HG02678 (cell line): ENCODE measurements at regions not wholly inside any gene's neighbourhood (a gene's known extent, or its start where the extent isn't known, plus 50 kb on each side); places are given as distances from the start of the nearest gene placed in this dataset.
A peak's percentile ranks its signal among the peaks of the same experiment; 100 is the strongest.
"Not testable (repeated sequence)": the region's sequence is repeated elsewhere in the genome, so short reads cannot be mapped to it uniquely, and the experiment has no call there.

ENCODE experiments used
- ATAC-seq: cut with Tn5 transposase; IDR thresholded peaks from one replicate; pipeline ENCODE4 v1.9.1; 2021; ENCODE audit warnings: mild to moderate bottlenecking, moderate library complexity; ENCODE audit not compliant: unreplicated experiment

DNA sequence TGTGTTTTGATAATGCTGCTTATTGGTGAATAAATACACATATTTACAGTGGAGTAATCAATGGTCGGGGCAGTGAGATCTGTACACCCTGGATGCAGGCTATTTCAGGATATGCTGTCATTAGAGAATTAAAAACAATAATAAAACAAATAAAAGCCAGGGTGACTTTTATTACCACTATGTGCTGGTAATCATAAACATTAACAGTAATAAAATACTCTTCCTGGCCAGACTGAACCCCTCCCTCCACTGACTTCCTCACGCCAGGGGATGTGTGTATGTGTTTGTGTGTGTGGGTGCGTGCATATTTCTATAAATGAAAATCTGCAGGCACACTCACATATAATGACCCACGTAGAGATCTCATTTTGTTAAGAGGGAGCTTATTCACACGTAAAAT lies 98.0 kb upstream of the MAP9 start:
- no peak for ATAC-seq

DNA sequence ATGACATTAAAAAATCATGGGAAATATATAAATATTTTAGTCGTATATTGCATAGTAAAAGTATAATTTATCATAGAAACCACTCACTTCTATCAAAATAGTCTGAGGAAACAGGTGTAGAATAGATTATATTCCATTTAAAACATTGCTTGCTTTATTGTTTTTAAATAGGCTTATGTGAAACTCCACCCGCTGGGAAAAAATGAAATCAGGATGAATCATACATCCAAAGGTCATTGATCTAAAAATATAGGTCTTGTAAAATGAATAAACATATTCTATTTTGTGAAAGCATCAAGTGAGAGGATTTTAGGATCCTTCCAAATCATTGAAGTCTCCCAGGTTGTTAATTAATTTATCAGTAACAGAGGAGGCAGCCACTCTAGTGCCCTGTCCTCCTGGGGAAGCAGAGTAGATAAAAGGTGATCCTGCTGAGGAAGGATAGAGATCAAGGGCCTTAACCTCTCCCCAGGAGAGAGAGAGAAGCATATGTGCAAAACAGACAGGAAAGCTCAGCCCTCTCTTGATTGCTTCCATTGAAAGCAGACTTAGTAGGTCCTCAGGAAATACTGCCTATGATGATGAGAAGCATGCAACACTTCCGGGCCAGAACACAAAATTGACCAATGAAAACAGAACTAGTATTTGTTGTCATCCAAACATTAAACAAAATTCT lies 96.8 kb upstream of the MAP9 start:
- ATAC-seq = no peak

DNA sequence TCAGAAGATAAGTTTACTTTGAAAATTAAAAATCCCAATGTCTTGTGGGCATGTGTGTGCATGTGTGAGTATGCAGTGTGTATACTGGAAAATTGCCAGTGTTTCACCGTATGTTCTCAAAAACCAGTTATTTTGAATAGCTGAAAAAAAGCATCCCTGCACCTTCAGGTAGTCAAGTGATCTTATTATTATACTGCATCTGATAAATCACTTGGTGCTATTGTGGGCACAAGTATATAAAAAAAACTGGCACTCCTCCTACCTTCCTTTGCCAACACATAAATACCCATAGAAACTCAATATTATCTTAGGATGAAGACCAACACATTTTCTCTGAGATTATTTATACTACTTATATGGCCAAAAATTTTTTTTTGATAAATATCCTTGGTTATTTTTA lies 91.5 kb upstream of the MAP9 start:
- ATAC-seq = no peak

DNA sequence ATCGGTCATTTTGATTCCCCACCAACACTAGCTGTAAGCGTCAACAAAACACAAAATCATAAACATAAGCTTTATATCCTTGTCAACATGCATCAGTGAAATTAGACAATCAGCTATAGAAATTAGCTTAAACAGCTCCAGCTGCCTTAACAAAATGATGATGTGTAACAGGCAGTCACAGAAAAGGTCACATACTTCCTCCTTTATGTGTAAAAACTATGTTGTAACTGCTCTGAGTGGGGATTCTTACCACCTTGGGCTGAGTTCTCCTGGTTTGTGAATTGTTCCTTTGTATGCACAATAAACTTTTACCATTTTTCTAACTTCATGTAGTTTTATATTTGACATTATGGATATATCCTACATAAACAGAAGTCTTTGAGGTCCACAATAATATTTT lies 73.9 kb upstream of the MAP9 start:
- ATAC-seq = no peak

DNA sequence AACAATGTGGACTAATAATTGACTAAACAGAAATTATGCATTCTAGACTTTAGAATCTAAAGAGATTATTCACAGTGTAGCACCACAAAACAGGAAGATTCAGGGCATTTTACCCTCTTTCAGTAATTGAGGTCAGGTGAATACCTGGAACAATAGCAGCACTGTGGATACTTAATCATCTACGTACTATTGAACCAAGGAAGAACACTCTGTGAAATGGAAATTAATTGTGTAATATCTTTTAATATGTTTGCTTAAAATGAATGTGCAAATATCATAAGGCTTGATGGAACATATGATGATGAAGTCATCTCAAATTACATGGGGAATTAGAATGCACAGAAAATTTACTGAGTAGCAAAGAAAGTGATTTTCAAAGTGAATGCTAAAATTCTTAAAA lies 68.5 kb upstream of the MAP9 start:
- no peak for ATAC-seq

DNA sequence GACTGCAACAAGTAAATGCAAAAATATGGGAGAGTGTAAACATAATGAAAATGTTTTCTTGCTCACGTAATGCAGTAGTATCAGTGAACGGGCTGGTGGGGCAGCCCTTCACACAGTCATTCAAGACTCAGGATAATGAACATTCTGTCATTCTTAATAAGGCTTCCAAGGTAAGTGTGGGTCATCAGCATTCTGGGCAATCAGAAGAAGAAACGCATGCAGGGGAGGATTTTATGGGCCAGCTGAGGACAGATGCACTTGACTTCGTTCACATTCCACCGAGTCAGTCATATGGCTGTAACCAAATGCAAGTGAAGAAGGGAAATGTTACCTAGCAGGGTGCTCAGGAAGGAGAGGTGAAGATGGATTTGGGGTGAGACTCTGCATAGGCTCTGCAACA lies 68.0 kb upstream of the MAP9 start:
- ATAC-seq = no peak

DNA sequence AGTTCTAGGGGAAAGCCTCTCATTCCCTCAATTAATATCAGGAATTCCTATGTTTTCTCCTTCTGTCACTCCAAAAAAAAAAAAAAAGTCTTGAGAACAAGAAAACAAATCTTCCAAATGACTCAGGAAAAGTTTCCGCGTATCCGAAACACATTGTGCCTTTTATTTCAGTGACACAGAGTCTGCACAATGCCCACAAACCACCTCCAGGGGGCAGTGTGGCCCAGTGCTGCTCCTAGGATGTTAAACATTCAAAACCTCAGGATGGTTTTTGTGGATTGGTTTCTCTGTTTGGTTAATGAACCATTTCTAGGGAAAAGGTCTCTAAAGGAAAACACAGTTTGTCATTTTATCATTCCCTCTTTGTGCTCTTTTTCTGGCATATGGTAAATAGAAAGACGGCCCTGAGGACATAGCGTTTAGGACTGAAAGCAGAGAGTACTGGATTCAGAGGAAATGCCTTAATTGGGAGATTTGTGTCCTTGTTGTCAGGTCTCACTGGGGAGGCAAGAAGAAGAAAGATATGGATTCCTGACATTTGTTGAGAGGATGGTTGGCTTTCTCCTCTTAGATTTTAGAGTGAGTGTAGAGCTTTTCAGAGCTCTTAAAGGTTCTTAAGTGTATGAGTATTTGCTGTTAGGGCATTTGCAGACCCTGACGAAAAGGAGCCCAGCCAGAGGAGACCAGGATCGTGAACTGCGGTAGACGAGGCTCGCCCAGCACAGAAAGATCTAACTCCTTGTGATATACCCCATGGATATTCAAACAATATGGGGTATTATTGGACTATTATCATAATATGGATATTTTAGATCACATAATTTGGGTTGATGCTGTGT lies 65.7 kb upstream of the MAP9 start:
- peak; percentile 90 for ATAC-seq

DNA sequence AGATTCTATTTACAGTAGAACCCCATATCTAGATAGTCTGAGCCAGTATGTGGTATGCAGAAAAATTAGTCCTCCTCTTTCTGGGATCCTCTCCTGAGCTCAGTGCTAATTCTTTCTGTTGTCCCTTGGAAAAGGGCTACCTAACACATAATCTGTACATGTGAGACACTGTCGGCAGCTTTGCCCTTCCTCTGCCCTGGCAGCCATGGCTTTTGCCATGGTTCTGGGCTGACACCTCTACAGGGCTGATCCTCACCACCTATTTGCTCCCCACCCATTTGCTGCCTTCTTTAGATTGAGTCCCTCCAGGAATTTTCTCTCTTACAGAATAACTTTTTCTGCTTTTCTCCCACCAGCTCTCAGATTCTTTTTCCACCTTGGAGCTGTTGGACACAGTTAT lies 64.7 kb upstream of the MAP9 start:
- no peak for ATAC-seq

DNA sequence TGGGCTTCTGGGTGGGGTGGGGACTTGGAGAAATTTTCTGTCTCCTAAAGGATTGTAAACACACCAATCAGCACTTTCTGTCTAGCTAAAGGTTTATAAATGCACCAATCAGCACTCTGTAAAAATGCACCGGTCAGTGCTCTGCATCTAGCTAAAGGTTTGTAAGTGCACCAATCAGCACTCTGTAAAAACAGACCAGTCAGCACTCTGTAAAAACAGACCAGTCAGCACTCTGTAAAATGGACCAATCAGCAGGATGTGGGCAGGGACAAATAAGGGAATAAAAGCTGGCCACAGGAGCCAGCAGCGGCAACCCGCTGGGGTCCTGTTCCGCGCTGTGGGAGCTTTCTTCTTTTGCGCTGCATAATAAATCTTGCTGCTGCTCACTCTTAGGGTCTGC lies 63.0 kb upstream of the MAP9 start:
- not testable (repeated sequence) for ATAC-seq

DNA sequence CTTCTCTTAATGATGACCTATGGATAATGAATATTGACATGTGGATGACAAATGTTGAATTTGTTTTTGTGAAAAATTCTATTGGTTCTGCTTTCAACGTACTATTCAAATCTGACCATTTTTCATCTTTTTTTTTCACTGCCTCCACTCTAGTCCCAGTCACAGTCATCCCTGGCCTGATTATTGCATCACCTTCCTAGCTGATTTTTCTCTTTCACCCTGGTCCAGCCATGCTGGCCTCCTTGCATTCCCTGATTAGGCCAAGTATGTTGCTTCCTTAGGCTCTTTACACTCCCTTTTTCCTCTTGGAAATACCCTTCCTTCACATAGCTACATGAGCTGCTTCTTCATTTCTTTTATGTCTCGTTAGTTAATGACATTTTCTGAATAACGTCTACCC lies 58.1 kb upstream of the MAP9 start:
- ATAC-seq = no peak

DNA sequence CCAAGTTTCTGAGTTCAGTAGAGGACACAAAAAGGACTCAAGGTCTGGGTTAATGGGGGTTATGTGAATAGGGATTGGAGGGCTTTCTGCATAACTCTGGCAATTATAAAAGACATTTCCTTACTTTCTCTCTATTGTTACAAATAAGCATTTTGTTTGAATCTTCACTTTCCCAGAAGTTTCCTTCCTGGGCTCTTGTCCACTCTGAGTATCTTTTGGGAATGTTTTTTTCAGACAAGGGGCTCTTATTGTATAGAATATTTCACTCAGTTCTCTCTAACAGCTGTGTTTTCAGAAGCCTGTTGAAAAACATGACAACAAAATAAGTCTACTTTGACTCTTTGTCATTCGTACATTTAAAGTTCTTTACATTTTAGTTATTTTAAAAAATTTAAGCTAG lies 57.6 kb upstream of the MAP9 start:
- ATAC-seq = no peak

DNA sequence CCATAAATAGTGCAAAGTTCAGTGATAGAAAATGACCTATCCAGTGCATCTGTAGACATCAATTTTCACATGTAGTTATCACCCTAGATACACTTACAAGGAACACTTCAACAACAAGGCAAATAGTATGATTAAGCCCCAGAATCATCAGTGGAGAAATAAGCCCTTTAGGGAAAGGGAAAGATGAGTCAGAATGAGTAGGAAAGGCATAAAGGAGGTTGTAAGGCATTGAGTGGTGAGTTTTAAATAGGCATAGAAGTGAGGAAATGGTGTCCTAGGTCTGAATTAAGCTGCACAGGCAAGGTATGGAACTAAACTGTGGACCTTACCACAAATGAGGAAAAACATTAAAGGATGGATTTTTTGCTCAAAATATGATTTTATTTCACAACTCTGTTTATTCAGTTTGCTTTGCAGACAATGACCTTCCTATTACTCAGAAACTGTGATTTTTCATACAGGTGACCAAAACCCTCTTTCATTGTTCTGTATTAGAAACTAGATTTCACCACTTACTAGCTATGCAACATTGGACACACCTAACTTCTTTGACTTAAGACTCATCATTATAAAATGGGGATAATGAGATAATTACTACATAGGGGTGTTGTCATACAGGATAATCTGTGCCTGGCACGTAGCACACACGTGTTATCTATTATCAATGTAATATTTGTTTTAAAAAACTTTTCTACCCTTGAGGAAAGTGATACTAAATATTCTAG lies 57.0 kb upstream of the MAP9 start:
- no peak for ATAC-seq

DNA sequence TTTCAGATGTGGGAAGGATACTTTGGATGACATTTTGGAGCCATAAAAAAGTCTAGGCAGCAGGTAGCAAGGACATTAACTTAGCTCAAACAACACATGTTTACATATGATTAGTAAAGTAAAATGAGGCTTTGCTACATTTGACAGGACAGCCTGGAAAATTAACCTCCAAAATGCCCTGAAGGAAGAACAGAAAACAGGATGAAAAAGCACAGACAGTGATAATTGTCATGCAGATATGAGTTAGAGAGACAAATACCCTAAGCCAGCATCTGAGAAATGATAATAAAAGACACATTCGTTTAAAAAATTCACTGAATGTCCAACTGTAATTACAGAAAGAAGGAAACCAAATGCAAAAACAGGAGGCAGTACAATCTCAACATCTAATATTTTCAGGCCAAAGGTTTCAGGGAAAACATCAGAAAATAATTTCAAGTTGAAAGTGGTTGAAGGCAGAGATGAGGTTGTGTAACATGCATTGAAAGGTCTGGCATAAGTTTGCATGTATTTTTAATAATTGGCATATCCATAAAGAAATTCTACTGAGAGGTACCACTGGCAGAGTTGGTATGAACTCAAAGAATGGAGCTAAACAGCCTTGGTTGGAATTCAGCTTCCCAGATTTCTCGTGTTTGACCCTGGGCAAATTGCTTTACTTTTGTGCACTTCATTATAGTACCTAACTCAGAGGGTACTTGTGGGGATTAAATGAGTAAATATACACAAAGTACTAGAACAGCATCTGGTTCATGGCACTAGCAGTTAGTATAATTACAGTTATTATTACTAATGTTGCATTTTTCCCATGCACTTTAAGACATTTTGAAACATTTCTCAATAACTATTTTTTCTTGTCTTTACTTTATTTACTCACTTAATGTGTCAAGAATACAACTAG lies 54.4 kb upstream of the MAP9 start:
- ATAC-seq = no peak

DNA sequence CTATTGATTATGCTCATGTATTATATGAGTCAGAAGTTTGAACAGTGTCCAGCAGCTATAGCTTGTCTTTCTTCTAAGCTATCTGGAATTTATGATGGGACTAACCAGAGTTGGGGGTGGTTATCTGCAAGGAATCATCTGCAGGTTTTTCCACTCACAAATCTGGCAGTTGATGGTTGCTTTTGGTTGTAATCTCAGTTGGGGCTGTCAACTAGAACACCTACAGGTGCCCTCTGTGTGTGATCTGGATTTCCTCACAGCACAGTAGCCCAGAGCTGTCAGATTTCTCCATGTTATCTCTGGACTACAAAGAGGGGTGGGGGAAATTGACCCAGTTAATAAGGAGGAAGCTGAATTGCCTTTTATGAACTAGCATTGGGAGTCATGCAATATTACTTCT lies 51.4 kb upstream of the MAP9 start:
- ATAC-seq = no peak

DNA sequence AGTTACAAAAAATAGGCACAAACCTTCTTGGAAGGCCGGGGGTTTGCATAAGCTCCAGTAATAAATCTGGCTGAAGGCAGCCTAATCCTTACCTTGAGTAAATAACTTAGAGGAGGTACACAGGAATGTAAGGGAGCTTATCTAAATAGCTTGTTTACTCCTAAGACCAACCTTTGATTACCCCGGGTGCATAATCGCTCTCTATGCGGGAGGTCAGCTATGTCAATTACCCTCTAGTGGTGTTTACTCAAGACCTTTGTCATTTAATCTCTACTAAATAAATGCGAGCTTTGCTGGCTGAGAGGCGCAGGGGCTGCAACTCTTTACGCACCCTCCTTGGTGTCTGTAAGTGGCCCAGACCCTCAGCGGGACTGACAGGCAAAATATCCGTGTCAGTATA lies 50.2 kb upstream of the MAP9 start:
- ATAC-seq = no peak
